Neural progenitor cell (in vitro differentiated cells): ENCODE measurements at regions not wholly inside any gene's neighbourhood (a gene's known extent, or its start where the extent isn't known, plus 50 kb on each side); places are given as distances from the start of the nearest gene placed in this dataset.

Source experiments
- DNase-seq: peaks from one replicate; pipeline ENCODE4 v3.0.0-alpha.2; 2016; ENCODE audit warnings: low spot score
- H2AFZ ChIP-seq: fragments of 200-600 bp; sonication (generic); replicated peaks from 2 replicates; pipeline ENCODE4 v1.6.1; 2016; ENCODE audit warnings: antibody characterized with exemption
- H3F3A ChIP-seq: fragments of 200-600 bp; sonication (generic); 2 replicates; pipeline ENCODE4 v1.6.1; 2016; ENCODE audit warnings: antibody characterized with exemption, low read depth
- H3K27ac ChIP-seq: fragments of 200-600 bp; sonication (generic); 2 replicates; pipeline ENCODE4 v1.5.1; 2016; ENCODE audit warnings: mild to moderate bottlenecking
- H3K27me3 ChIP-seq: fragments of 200-600 bp; sonication (generic); 2 replicates; pipeline ENCODE4 v1.6.1; 2016; ENCODE audit warnings: mild to moderate bottlenecking, moderate library complexity
- H3K36me3 ChIP-seq: fragments of 200-600 bp; sonication (generic); 2 replicates; pipeline ENCODE4 v1.5.1; 2016
- H3K4me1 ChIP-seq: fragments of 200-600 bp; sonication (generic); 2 replicates; pipeline ENCODE4 v1.6.1; 2016; ENCODE audit warnings: mixed run types
- H3K4me2 ChIP-seq: fragments of 200-600 bp; sonication (generic); 2 replicates; pipeline ENCODE4 v1.6.1; 2016
- H3K4me3 ChIP-seq: fragments of 200-600 bp; sonication (generic); 2 replicates; pipeline ENCODE4 v1.5.1; 2016
- H3K79me2 ChIP-seq: fragments of 200-600 bp; sonication (generic); 2 replicates; pipeline ENCODE4 v1.6.1; 2016; ENCODE audit warnings: low read depth
- H3K9ac ChIP-seq: fragments of 200-600 bp; sonication (generic); 2 replicates; pipeline ENCODE4 v1.6.1; 2016
- H3K9me3 ChIP-seq: fragments of 200-600 bp; sonication (generic); 2 replicates; pipeline ENCODE4 v1.5.1; 2016; ENCODE audit warnings: low read depth
- H4K20me1 ChIP-seq: fragments of 200-600 bp; sonication (generic); 2 replicates; pipeline ENCODE4 v1.6.1; 2016; ENCODE audit warnings: low read depth
- H3K27ac Mint-ChIP-seq: 3 replicates; pipeline ENCODE4 v1.8.0; 2021; ENCODE audit warnings: mixed read lengths
- H3K27me3 Mint-ChIP-seq: 2 replicates; pipeline ENCODE4 v1.8.0; 2022; ENCODE audit warnings: low read depth, mild to moderate bottlenecking, inconsistent platforms, moderate library complexity, mixed read lengths; ENCODE audit not compliant: insufficient read depth
- H3K36me3 Mint-ChIP-seq: 3 replicates; pipeline ENCODE4 v1.8.0; 2021; ENCODE audit warnings: mixed read lengths
- H3K4me1 Mint-ChIP-seq: 3 replicates; pipeline ENCODE4 v1.8.0; 2021; ENCODE audit warnings: mixed read lengths
- H3K4me3 Mint-ChIP-seq: 3 replicates; pipeline ENCODE4 v1.8.0; 2021; ENCODE audit warnings: mild to moderate bottlenecking, moderate library complexity, mixed read lengths
- H3K9me3 Mint-ChIP-seq: 3 replicates; pipeline ENCODE4 v1.8.0; 2020; ENCODE audit warnings: mixed read lengths
- EZH2 ChIP-seq: fragments of 200-600 bp; sonication (generic); IDR thresholded peaks from 2 replicates; pipeline ENCODE4 v1.6.1; 2017; ENCODE audit warnings: antibody characterized with exemption, mild to moderate bottlenecking, moderate library complexity
- EZH2phosphoT487 ChIP-seq: fragments of 200-600 bp; sonication (generic); IDR thresholded peaks from 2 replicates; pipeline ENCODE4 v1.6.1; 2017; ENCODE audit warnings: antibody characterized with exemption
- TF ChIP-seq, protein P1 (sequence below): fragments of 200-600 bp; sonication (generic); IDR thresholded peaks from 2 replicates; pipeline ENCODE4 v1.5.1; 2017; ENCODE audit warnings: antibody characterized with exemption, mild to moderate bottlenecking

DNA sequence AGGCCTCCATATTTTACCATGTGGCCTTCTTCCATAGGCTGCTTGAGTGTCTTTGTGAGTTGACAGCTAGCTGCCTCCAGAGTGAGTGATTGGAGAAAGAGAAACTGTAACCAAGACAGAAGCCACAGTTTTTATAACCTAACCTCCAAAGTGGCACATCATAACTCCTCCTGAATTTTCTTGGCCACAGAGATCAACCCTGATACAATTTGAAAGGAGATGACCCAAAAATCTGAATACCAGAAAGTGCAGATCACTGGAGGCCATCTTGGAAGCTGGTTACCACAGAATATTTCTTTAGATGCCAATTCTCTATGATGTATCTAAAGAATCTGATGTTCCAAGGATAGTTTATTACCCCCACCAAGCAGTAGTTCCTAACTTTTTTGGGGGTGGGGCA is 254.3 kb upstream of the PDE4D start:
- Histone ChIP-seq H3K9me3 (no peaks in the 10 kb centered on the region), H3K4me2 (no peak overlapping the region), H4K20me1 (no peaks in the 10 kb centered on the region), H3K36me3 (no peaks in the 10 kb centered on the region), H3F3A (peaks cover 14% of the 10 kb centered on the region), H3K27me3 (no peaks in the 10 kb centered on the region), H3K79me2 (no peaks in the 10 kb centered on the region), H2AFZ (peak overlapping the region; percentile 37), H3K4me3 (no peak overlapping the region), H3K4me1 (peaks cover 13% of the 10 kb centered on the region), H3K27ac (peak overlapping the region; percentile 53), H3K9ac (no peak overlapping the region)
- Mint-ChIP-seq H3K27me3 (no peaks in the 10 kb centered on the region), H3K4me1 (no peaks in the 10 kb centered on the region), H3K9me3 (peaks cover 2% of the 10 kb centered on the region), H3K36me3 (no peaks in the 10 kb centered on the region), H3K27ac (no peak overlapping the region), H3K4me3 (no peak overlapping the region)
- DNase-seq: no peak
- TF ChIP-seq, protein P1, sequence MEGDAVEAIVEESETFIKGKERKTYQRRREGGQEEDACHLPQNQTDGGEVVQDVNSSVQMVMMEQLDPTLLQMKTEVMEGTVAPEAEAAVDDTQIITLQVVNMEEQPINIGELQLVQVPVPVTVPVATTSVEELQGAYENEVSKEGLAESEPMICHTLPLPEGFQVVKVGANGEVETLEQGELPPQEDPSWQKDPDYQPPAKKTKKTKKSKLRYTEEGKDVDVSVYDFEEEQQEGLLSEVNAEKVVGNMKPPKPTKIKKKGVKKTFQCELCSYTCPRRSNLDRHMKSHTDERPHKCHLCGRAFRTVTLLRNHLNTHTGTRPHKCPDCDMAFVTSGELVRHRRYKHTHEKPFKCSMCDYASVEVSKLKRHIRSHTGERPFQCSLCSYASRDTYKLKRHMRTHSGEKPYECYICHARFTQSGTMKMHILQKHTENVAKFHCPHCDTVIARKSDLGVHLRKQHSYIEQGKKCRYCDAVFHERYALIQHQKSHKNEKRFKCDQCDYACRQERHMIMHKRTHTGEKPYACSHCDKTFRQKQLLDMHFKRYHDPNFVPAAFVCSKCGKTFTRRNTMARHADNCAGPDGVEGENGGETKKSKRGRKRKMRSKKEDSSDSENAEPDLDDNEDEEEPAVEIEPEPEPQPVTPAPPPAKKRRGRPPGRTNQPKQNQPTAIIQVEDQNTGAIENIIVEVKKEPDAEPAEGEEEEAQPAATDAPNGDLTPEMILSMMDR: no peak
- TF ChIP-seq EZH2 (no peak), EZH2phosphoT487 (no peak)

DNA sequence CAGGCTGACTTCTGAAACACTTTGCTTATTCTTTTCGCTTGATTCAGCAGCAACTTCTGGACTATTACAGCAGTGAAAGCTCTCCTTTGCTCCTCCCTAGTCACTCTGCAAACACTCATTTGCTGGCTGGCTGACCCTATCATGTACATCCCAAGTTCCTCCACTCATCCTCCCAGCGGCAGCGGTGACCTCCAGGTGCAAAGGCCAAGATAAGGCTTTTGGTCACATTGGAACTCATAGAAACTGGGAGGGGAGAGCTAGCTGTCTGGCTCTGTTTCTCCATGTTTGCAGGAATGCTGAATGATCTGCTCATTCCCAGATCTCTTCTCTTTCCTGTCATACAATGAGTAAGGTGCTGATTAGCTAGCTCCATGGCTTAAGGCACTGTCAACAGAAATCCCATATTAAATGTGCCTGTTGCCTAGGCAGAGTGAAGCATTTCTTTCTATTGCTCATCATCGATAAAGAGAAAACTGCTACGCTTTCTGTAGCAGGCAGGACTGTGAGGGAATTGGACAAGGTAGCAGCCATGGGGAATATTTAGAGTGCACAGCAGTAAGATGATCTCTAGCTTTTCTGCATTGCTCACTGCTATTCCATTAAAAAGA is 250.5 kb upstream of the PDE4D start:
- Mint-ChIP-seq H3K4me1 (peaks cover 4% of the 10 kb centered on the region), H3K4me3 (no peak overlapping the region), H3K27ac (no peak overlapping the region)

DNA sequence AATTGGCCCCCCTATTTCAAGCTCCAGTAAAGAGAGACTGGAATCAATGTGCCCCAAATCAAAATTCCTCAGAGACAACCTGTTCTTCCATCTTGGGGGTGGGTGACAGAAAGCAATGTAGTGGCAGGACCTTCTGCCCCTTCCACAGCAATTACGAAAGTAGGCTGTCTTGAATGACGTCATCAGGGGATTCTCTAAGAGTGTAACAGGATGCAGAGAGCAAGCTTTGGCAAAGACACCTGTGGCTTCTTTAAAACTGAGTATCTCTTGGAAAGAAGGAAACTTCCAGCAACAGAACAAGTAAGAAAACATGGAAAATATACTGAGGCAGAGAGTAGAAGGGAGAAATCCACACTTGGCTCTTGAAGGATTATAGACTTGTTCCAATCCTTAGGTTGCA is 247.6 kb upstream of the PDE4D start:
- Histone ChIP-seq H4K20me1 (no peaks in the 10 kb centered on the region), H3K9me3 (no peaks in the 10 kb centered on the region), H3K27me3 (no peaks in the 10 kb centered on the region), H3K27ac (no peak overlapping the region), H3K36me3 (no peaks in the 10 kb centered on the region), H3K4me3 (no peak overlapping the region), H3F3A (no peaks in the 10 kb centered on the region), H2AFZ (no peak overlapping the region), H3K4me1 (no peaks in the 10 kb centered on the region), H3K9ac (no peak overlapping the region), H3K4me2 (no peak overlapping the region), H3K79me2 (no peaks in the 10 kb centered on the region)
- no peaks in the 10 kb centered on the region for H3K36me3 Mint-ChIP-seq
- DNase-seq: no peak
- H3K27me3 Mint-ChIP-seq: no peaks in the 10 kb centered on the region
- no peak for TF ChIP-seq EZH2phosphoT487
- no peak for TF ChIP-seq EZH2
- TF ChIP-seq, protein P1: no peak
- H3K9me3 Mint-ChIP-seq: no peaks in the 10 kb centered on the region
- no peak overlapping the region for H3K4me3 Mint-ChIP-seq
- H3K4me1 Mint-ChIP-seq: peaks cover 4% of the 10 kb centered on the region
- no peak overlapping the region for H3K27ac Mint-ChIP-seq

More for the DNA sequence above, 250.5 kb upstream of the PDE4D start:
- Mint-ChIP-seq H3K36me3 (no peaks in the 10 kb centered on the region), H3K27me3 (no peaks in the 10 kb centered on the region), H3K9me3 (no peaks in the 10 kb centered on the region)
- Histone ChIP-seq H3K79me2 (no peaks in the 10 kb centered on the region), H4K20me1 (no peaks in the 10 kb centered on the region), H3F3A (peaks cover 14% of the 10 kb centered on the region), H3K4me3 (no peak overlapping the region), H3K9me3 (no peaks in the 10 kb centered on the region), H3K9ac (no peak overlapping the region), H3K27me3 (no peaks in the 10 kb centered on the region), H3K27ac (no peak overlapping the region), H2AFZ (no peak overlapping the region), H3K36me3 (no peaks in the 10 kb centered on the region), H3K4me1 (peaks cover 13% of the 10 kb centered on the region), H3K4me2 (no peak overlapping the region)
- no peak for TF ChIP-seq EZH2
- TF ChIP-seq, protein P1: no peak
- no peak for TF ChIP-seq EZH2phosphoT487
- peak; percentile 1 for DNase-seq
